PFSK-1 (cell line): ENCODE measurements at regions not wholly inside any gene's neighbourhood (a gene's known extent, or its start where the extent isn't known, plus 50 kb on each side); places are given as distances from the start of the nearest gene placed in this dataset.

Experiments
- FOXP2 ChIP-seq: optimal IDR thresholded peaks from 2 replicates; pipeline ENCODE3; 2011; ENCODE audit warnings: borderline replicate concordance, control low read depth, inconsistent platforms; ENCODE audit not compliant: insufficient read depth; ENCODE audit errors: extremely low read length, extremely low read depth
- POLR2AphosphoS5 ChIP-seq: IDR thresholded peaks from 2 replicates; pipeline ENCODE4 v1.6.1; 2012; ENCODE audit warnings: low read depth, mild to moderate bottlenecking, control low read depth, low read length, moderate library complexity
- REST ChIP-seq, 2 experiments: IDR thresholded peaks; 2 replicates each; pipeline versions ENCODE4 v1.6.1 to v1.8.0; 2011 to 2012; ENCODE audit warnings: low read depth in 2 of 2, low read length in 2 of 2, control low read depth in 1 of 2, inconsistent platforms in 1 of 2, mild to moderate bottlenecking in 1 of 2, moderate library complexity in 1 of 2; ENCODE audit not compliant: insufficient read depth in 1 of 2
- SIN3A ChIP-seq: IDR thresholded peaks from 2 replicates; pipeline ENCODE4 v1.6.1; 2012; ENCODE audit warnings: mild to moderate bottlenecking, low read length, moderate library complexity, borderline replicate concordance; ENCODE audit not compliant: insufficient read depth
- TAF1 ChIP-seq: IDR thresholded peaks from 2 replicates; pipeline ENCODE4 v1.6.1; 2012; ENCODE audit warnings: low read length, control low read depth, borderline replicate concordance; ENCODE audit not compliant: insufficient read depth

GRCh38 chr5:172523146-172523745 is 68.9 kb upstream of the SH3PXD2B start:
- no peak for TF ChIP-seq POLR2AphosphoS5
- no peak for TF ChIP-seq SIN3A
- TF ChIP-seq TAF1 = no peak
- TF ChIP-seq REST (IDR thresholded peaks at IDR 0.05; ENCODE audit: insufficient read depth in 1 of 2, low read depth in 2 of 2, low read length in 2 of 2) = no peak
- no peak for TF ChIP-seq FOXP2
